Large intestine (tissue), 3 donors: ENCODE measurements at regions not wholly inside any gene's neighbourhood (a gene's known extent, or its start where the extent isn't known, plus 50 kb on each side); places are given as distances from the start of the nearest gene placed in this dataset.

Experiments
- DNase-seq, 2 donors: peaks; one replicate each; pipeline versions ENCODE4 v3.0.0 to v3.0.0-alpha.2; 2013
- H3K27ac ChIP-seq: one replicate; pipeline ENCODE4 v1.5.1; 2013; ENCODE audit warnings: low read length
- H3K27me3 ChIP-seq: 2 replicates; pipeline ENCODE4 v1.6.1; 2013; ENCODE audit warnings: low read length; ENCODE audit not compliant: control insufficient read depth, insufficient read depth
- H3K36me3 ChIP-seq: 2 replicates; pipeline ENCODE4 v1.6.1; 2013; ENCODE audit warnings: low read length; ENCODE audit not compliant: control insufficient read depth, insufficient read depth
- H3K4me1 ChIP-seq: one replicate; pipeline ENCODE4 v1.6.1; 2013; ENCODE audit warnings: low read length; ENCODE audit not compliant: control insufficient read depth, insufficient read depth
- H3K4me3 ChIP-seq: one replicate; pipeline ENCODE4 v1.5.1; 2013; ENCODE audit warnings: low read length
- H3K9me3 ChIP-seq: one replicate; pipeline ENCODE4 v1.6.1; 2013; ENCODE audit warnings: mild to moderate bottlenecking, low read depth, low read length, moderate library complexity; ENCODE audit not compliant: control insufficient read depth
- WGBS: methylation state at CpG from one replicate; pipeline ENCODE4 v1.1.5; 2013; ENCODE audit warnings: low lambda C conversion rate; ENCODE audit not compliant: insufficient coverage; 5-methylcytosine and 5-hydroxymethylcytosine counted together

GRCh38 chr2:212592695-212593094 lies 54.1 kb upstream of the ERBB4 start:
- Histone ChIP-seq H3K27me3 (no peaks in the 10 kb centered on the region), H3K36me3 (no peaks in the 10 kb centered on the region), H3K9me3 (no peaks in the 10 kb centered on the region), H3K4me1 (no peaks in the 10 kb centered on the region), H3K4me3 (no peak overlapping the region), H3K27ac (no peak overlapping the region)
- no CpG with 5 or more reads among the region's 1 CpG for WGBS
- no peak for DNase-seq
